ENCODE measurements at regions not wholly inside any gene's neighbourhood (a gene's known extent, or its start where the extent isn't known, plus 50 kb on each side); places are given as distances from the start of the nearest gene placed in this dataset.

DNA sequence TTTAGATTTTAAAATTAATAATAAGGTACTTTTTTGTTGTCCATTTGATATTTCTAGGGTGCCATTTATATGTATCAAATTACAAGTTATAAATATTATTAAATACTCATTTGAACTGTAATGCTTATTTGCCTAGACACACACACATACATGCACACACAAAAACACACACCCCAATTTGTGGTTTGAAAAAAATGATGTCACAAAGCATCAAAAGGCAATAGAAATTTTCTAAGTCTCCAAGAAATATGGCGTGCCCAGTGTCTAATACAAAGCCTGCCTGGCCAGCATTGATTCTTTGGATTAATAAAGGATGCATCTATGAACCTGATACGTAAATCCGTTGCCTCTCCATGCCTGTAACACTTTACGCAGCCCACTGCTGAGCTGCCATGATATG is 252.8 kb upstream of the BLID start:
- H3K36me3 ChIP-seq (replicated peaks in 1 of 2; ENCODE audit: insufficient read depth in 1 of 2, low read depth in 2 of 2), result no peaks in the 10 kb centered on the region
- 92 to 96% methylated on average over 4 of the region's 4 CpGs for WGBS, 2 donors
- peaks cover 9% of the 10 kb centered on the region for H3K4me1 ChIP-seq
- TF ChIP-seq, protein P1, sequence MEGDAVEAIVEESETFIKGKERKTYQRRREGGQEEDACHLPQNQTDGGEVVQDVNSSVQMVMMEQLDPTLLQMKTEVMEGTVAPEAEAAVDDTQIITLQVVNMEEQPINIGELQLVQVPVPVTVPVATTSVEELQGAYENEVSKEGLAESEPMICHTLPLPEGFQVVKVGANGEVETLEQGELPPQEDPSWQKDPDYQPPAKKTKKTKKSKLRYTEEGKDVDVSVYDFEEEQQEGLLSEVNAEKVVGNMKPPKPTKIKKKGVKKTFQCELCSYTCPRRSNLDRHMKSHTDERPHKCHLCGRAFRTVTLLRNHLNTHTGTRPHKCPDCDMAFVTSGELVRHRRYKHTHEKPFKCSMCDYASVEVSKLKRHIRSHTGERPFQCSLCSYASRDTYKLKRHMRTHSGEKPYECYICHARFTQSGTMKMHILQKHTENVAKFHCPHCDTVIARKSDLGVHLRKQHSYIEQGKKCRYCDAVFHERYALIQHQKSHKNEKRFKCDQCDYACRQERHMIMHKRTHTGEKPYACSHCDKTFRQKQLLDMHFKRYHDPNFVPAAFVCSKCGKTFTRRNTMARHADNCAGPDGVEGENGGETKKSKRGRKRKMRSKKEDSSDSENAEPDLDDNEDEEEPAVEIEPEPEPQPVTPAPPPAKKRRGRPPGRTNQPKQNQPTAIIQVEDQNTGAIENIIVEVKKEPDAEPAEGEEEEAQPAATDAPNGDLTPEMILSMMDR (IDR thresholded peaks at IDR 0.05), result no peak
- TF ChIP-seq POLR2A (IDR thresholded peaks at IDR 0.05), result no peak
- no peaks in the 10 kb centered on the region for H3K27me3 ChIP-seq
- ATAC-seq (no peak), DNase-seq (no peak)
- intact Hi-C loops (cut with DNase I), result no loop called here
- no peak overlapping the region for H3K4me3 ChIP-seq
- H3K27ac ChIP-seq, result no peak overlapping the region
- no peaks in the 10 kb centered on the region for H3K9me3 ChIP-seq

DNA sequence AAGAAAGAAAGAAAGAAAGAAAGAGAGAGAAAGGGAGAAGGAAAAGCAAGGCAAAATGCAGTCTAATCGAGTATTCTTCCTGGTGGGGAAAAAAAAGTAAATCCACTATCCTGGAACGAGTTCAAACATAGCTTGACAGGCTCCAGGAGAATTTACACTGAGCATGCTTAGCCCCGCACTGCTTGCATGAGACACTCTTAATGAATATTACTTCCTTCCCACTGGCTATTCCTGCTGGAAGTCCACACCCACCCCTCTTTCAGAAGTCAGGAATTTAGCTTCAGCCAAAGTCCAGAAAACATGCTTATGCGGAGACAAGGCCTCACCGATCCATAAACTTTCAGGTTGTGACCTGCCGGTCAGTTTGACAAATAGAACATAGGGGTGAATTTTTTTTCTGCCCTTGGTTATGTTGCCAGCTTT is 251.8 kb upstream of the BLID start:
- intact Hi-C loops (cut with DNase I), result no loop called here
- ATAC-seq, result peak; percentile 83
- TF ChIP-seq, protein P1 (IDR thresholded peaks at IDR 0.05), result no peak
- no peak for TF ChIP-seq POLR2A (IDR thresholded peaks at IDR 0.05)
- no peaks in the 10 kb centered on the region for H3K27me3 ChIP-seq
- WGBS, 2 donors, result 17 to 19% methylated on average over 6 of the region's 6 CpGs
- peaks cover 9% of the 10 kb centered on the region for H3K4me1 ChIP-seq
- H3K36me3 ChIP-seq (replicated peaks in 1 of 2; ENCODE audit: insufficient read depth in 1 of 2, low read depth in 2 of 2), result no peaks in the 10 kb centered on the region
- peak overlapping the region in 2 of 4 donors; percentile 63 to 65 for H3K27ac ChIP-seq
- no peak overlapping the region for H3K4me3 ChIP-seq
- H3K9me3 ChIP-seq, result no peaks in the 10 kb centered on the region
- DNase-seq, result peak; percentile 23 to 57 (median 52)

GRCh38 chr11:122365610-122366360 is 249.8 kb upstream of the BLID start:
- no peak for DNase-seq

GRCh38 chr11:122363296-122363695 is 247.3 kb upstream of the BLID start:
- TF ChIP-seq, protein P1 (IDR thresholded peaks at IDR 0.05), result no peak
- TF ChIP-seq POLR2A (IDR thresholded peaks at IDR 0.05), result no peak
- Histone ChIP-seq H3K4me3 (no peak overlapping the region), H3K27ac (no peak overlapping the region)

More at GRCh38 chr11:122365610-122366360, 249.8 kb upstream of the BLID start:
- intact Hi-C loops (cut with DNase I), result no loop called here
- Histone ChIP-seq H3K27ac (no peak overlapping the region), H3K36me3 (replicated peaks in 1 of 2; ENCODE audit: insufficient read depth in 1 of 2, low read depth in 2 of 2) (no peaks in the 10 kb centered on the region), H3K9me3 (no peaks in the 10 kb centered on the region), H3K4me1 (peaks cover 9% of the 10 kb centered on the region), H3K4me3 (no peak overlapping the region), H3K27me3 (no peaks in the 10 kb centered on the region)
- TF ChIP-seq, protein P1 (IDR thresholded peaks at IDR 0.05), result no peak
- TF ChIP-seq POLR2A (IDR thresholded peaks at IDR 0.05), result no peak
- 65 to 71% methylated on average over 11 of the region's 11 CpGs for WGBS, 2 donors
- ATAC-seq, result no peak

GRCh38 chr11:122362381-122362780 is 246.4 kb upstream of the BLID start:
- DNase-seq (no peak), ATAC-seq (no peak)
- Histone ChIP-seq H3K27ac (no peak overlapping the region), H3K4me3 (no peak overlapping the region), H3K27me3 (no peaks in the 10 kb centered on the region), H3K9me3 (no peaks in the 10 kb centered on the region), H3K36me3 (replicated peaks in 1 of 2; ENCODE audit: insufficient read depth in 1 of 2, low read depth in 2 of 2) (no peaks in the 10 kb centered on the region), H3K4me1 (peaks cover 1% of the 10 kb centered on the region)
- WGBS, 2 donors, result 87 to 92% methylated on average over 2 of the region's 2 CpGs
- TF ChIP-seq POLR2A (IDR thresholded peaks at IDR 0.05), result no peak
- TF ChIP-seq, protein P1 (IDR thresholded peaks at IDR 0.05), result no peak
- intact Hi-C loops (cut with DNase I), result no loop called here

More at GRCh38 chr11:122363296-122363695, 247.3 kb upstream of the BLID start:
- Histone ChIP-seq H3K9me3 (no peaks in the 10 kb centered on the region), H3K4me1 (peaks cover 8% of the 10 kb centered on the region), H3K27me3 (no peaks in the 10 kb centered on the region), H3K36me3 (replicated peaks in 1 of 2; ENCODE audit: insufficient read depth in 1 of 2, low read depth in 2 of 2) (no peaks in the 10 kb centered on the region)
- intact Hi-C loops (cut with DNase I), result no loop called here
- 75 to 82% methylated on average over 5 of the region's 5 CpGs for WGBS, 2 donors
- DNase-seq, result no peak
- ATAC-seq, result no peak

Data from body of pancreas (tissue), 4 donors.